ENCODE measurements at regions not wholly inside any gene's neighbourhood (a gene's known extent, or its start where the extent isn't known, plus 50 kb on each side); places are given as distances from the start of the nearest gene placed in this dataset.

DNA sequence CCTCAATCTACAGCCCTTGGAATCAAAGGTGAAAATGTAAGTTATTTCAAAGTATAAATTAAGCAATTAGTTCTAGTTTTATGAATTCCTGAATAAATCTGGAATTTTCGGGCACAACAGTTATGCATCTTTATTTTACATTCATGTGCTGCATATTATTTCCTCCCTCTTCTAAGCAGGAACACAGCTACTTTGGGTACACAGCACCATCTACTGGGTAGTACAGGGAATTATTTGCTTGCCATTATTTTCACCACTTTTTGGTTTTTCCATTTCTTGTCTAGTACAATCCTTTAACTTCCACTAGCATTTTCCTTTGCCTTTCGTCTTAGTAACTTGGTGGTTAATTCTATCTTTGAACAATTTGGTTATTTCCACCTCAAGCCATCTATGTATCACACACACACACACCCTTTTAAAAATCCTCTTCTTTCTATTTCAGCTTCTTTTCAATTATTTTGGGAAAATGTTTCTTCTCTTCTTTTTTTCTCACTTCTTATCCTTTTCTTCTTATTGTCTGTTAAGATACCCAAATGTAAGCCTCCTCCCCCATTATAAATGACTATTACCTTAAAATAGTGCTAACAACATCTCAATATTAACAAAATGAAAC lies 451.0 kb downstream of the MFSD1 start (continued):
- TF ChIP-seq, protein P1, sequence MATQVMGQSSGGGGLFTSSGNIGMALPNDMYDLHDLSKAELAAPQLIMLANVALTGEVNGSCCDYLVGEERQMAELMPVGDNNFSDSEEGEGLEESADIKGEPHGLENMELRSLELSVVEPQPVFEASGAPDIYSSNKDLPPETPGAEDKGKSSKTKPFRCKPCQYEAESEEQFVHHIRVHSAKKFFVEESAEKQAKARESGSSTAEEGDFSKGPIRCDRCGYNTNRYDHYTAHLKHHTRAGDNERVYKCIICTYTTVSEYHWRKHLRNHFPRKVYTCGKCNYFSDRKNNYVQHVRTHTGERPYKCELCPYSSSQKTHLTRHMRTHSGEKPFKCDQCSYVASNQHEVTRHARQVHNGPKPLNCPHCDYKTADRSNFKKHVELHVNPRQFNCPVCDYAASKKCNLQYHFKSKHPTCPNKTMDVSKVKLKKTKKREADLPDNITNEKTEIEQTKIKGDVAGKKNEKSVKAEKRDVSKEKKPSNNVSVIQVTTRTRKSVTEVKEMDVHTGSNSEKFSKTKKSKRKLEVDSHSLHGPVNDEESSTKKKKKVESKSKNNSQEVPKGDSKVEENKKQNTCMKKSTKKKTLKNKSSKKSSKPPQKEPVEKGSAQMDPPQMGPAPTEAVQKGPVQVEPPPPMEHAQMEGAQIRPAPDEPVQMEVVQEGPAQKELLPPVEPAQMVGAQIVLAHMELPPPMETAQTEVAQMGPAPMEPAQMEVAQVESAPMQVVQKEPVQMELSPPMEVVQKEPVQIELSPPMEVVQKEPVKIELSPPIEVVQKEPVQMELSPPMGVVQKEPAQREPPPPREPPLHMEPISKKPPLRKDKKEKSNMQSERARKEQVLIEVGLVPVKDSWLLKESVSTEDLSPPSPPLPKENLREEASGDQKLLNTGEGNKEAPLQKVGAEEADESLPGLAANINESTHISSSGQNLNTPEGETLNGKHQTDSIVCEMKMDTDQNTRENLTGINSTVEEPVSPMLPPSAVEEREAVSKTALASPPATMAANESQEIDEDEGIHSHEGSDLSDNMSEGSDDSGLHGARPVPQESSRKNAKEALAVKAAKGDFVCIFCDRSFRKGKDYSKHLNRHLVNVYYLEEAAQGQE (IDR thresholded peaks at IDR 0.05; ENCODE audit: borderline replicate concordance): peak; percentile 47; the same call in 1 of the 2 replicates
- TF ChIP-seq, protein P1 (CRISPR knock-in tag; IDR thresholded peaks at IDR 0.05; ENCODE audit: low read depth): no peak
- TF ChIP-seq, protein P2, sequence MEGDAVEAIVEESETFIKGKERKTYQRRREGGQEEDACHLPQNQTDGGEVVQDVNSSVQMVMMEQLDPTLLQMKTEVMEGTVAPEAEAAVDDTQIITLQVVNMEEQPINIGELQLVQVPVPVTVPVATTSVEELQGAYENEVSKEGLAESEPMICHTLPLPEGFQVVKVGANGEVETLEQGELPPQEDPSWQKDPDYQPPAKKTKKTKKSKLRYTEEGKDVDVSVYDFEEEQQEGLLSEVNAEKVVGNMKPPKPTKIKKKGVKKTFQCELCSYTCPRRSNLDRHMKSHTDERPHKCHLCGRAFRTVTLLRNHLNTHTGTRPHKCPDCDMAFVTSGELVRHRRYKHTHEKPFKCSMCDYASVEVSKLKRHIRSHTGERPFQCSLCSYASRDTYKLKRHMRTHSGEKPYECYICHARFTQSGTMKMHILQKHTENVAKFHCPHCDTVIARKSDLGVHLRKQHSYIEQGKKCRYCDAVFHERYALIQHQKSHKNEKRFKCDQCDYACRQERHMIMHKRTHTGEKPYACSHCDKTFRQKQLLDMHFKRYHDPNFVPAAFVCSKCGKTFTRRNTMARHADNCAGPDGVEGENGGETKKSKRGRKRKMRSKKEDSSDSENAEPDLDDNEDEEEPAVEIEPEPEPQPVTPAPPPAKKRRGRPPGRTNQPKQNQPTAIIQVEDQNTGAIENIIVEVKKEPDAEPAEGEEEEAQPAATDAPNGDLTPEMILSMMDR (IDR thresholded peaks at IDR 0.05 in 2 of 3, conservative IDR thresholded peaks at IDR 0.05 in 1 of 3; ENCODE audit: insufficient read depth in 2 of 3, low read depth in 1 of 3, low read length in 3 of 3): peak; percentile 43 to 70 (median 65); a peak in 5 of 6 replicates
- TF ChIP-seq SREBF1 (IDR thresholded peaks at IDR 0.05; ENCODE audit: borderline replicate concordance, low read depth, low read length): no peak
- no peak for TF ChIP-seq KDM5B (IDR thresholded peaks at IDR 0.05; ENCODE audit: insufficient replicate concordance, low read depth, low read length)
- no peak for TF ChIP-seq PPARD (CRISPR knock-in tag; IDR thresholded peaks at IDR 0.05)
- no peak for TF ChIP-seq EHMT2 (IDR thresholded peaks at IDR 0.05)
- TF ChIP-seq DPF2 (IDR thresholded peaks at IDR 0.05): no peak
- no peak for TF ChIP-seq ZNF561 (CRISPR knock-in tag; conservative IDR thresholded peaks at IDR 0.05)
- TF ChIP-seq CBX3 (IDR thresholded peaks at IDR 0.05; ENCODE audit: borderline replicate concordance in 1 of 2, low read length in 2 of 2): peak in 1 of 2 experiments; percentile 91; a peak in 2 of 3 replicates
- TF ChIP-seq, protein P3, sequence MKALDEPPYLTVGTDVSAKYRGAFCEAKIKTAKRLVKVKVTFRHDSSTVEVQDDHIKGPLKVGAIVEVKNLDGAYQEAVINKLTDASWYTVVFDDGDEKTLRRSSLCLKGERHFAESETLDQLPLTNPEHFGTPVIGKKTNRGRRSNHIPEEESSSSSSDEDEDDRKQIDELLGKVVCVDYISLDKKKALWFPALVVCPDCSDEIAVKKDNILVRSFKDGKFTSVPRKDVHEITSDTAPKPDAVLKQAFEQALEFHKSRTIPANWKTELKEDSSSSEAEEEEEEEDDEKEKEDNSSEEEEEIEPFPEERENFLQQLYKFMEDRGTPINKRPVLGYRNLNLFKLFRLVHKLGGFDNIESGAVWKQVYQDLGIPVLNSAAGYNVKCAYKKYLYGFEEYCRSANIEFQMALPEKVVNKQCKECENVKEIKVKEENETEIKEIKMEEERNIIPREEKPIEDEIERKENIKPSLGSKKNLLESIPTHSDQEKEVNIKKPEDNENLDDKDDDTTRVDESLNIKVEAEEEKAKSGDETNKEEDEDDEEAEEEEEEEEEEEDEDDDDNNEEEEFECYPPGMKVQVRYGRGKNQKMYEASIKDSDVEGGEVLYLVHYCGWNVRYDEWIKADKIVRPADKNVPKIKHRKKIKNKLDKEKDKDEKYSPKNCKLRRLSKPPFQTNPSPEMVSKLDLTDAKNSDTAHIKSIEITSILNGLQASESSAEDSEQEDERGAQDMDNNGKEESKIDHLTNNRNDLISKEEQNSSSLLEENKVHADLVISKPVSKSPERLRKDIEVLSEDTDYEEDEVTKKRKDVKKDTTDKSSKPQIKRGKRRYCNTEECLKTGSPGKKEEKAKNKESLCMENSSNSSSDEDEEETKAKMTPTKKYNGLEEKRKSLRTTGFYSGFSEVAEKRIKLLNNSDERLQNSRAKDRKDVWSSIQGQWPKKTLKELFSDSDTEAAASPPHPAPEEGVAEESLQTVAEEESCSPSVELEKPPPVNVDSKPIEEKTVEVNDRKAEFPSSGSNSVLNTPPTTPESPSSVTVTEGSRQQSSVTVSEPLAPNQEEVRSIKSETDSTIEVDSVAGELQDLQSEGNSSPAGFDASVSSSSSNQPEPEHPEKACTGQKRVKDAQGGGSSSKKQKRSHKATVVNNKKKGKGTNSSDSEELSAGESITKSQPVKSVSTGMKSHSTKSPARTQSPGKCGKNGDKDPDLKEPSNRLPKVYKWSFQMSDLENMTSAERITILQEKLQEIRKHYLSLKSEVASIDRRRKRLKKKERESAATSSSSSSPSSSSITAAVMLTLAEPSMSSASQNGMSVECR (CRISPR knock-in tag; IDR thresholded peaks at IDR 0.05): no peak
- TF ChIP-seq FOXM1 (IDR thresholded peaks at IDR 0.05; ENCODE audit: low read depth): no peak
- no peak for TF ChIP-seq FOXM1 (CRISPR knock-in tag; IDR thresholded peaks at IDR 0.05; ENCODE audit: low read depth)
- TF ChIP-seq MCM7 (IDR thresholded peaks at IDR 0.05): no peak
- peak; percentile 38; the same call in 1 of the 2 replicates for TF ChIP-seq CBX1 (IDR thresholded peaks at IDR 0.05; ENCODE audit: low read depth)
